Epithelial cell of proximal tubule (primary cell): ENCODE measurements at regions not wholly inside any gene's neighbourhood (a gene's known extent, or its start where the extent isn't known, plus 50 kb on each side); places are given as distances from the start of the nearest gene placed in this dataset.
"Not testable (repeated sequence)": the region's sequence is repeated elsewhere in the genome, so short reads cannot be mapped to it uniquely, and the experiment has no call there.

Experiments
- DNase-seq: peaks from one replicate; pipeline ENCODE4 v3.0.0-alpha.2; 2011; ENCODE audit warnings: low read depth
- H3K4me3 ChIP-seq: 2 replicates; pipeline ENCODE4 v1.5.1; 2011; ENCODE audit warnings: low read depth, mild to moderate bottlenecking, low read length
- TF ChIP-seq, protein P1 (sequence below): conservative IDR thresholded peaks from 2 replicates; pipeline ENCODE4 v1.5.1; 2012; ENCODE audit warnings: low read depth, mild to moderate bottlenecking, low read length

DNA sequence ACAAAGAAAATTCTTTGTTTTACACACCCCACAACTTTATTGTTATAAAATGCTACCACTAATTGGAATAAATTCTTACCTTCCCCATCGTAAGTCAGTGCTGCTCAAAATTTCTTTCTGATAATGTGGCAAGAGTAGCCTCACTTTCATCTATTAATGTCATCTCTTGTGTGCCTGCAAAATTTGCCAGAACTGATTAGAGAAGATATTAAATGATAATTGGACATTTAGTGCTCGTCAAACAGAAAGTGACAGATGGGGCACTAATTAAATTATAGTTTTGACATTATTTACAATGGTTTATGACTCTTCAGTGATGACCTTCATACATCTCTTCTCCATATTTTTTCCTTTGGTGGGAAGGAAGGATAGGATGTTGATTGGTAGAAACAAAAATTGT is 690.9 kb downstream of the NXPH1 start:
- DNase-seq, result no peak
- TF ChIP-seq, protein P1, sequence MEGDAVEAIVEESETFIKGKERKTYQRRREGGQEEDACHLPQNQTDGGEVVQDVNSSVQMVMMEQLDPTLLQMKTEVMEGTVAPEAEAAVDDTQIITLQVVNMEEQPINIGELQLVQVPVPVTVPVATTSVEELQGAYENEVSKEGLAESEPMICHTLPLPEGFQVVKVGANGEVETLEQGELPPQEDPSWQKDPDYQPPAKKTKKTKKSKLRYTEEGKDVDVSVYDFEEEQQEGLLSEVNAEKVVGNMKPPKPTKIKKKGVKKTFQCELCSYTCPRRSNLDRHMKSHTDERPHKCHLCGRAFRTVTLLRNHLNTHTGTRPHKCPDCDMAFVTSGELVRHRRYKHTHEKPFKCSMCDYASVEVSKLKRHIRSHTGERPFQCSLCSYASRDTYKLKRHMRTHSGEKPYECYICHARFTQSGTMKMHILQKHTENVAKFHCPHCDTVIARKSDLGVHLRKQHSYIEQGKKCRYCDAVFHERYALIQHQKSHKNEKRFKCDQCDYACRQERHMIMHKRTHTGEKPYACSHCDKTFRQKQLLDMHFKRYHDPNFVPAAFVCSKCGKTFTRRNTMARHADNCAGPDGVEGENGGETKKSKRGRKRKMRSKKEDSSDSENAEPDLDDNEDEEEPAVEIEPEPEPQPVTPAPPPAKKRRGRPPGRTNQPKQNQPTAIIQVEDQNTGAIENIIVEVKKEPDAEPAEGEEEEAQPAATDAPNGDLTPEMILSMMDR, result no peak

DNA sequence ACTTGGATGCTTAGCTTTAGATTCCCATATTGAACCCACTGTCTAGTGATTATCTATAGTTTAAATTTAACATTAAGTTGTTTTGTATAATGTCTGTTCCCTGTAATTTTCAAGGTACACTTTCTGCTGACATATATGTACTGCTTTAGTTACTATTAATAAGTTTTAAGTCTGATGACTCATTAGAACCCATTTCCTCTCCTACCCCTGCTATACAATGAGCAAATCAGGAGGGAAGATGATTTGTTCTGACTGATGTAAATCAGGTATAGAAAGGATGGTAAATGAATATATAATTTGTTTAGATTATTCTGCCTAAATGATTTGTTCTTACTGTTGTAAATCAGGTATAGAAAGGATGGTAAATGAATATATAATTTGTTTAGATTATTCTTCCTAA is 691.8 kb downstream of the NXPH1 start:
- TF ChIP-seq, protein P1, result no peak
- H3K4me3 ChIP-seq, result no peak overlapping the region
- DNase-seq, result no peak

More for the DNA sequence above, 690.9 kb downstream of the NXPH1 start:
- H3K4me3 ChIP-seq, result no peak overlapping the region

DNA sequence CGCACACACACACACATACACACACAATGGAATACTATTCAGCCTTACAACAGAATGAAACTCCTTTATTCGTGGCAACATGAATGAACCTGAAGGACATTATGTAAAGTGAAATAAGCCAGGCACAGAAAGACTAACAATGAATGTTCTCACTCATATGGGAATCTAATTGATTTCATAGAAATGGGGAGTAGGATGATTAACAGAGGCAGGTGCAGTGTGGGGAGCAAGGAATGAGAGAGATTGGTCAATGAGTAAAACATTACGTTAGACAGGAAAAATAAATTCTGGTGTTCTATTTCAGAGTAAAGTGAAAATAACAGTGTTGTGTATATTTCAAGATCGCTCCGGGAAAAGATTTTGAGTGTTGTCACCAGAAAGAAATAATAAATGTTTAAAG is 694.5 kb downstream of the NXPH1 start:
- DNase-seq, result no peak
- H3K4me3 ChIP-seq, result no peak overlapping the region
- TF ChIP-seq, protein P1, result no peak

- no peak overlapping the region for H3K4me3 ChIP-seq
- DNase-seq, result no peak
- TF ChIP-seq, protein P1, result no peak
These were observed 715.3 kb downstream of the NXPH1 start for GRCh38 chr7:9148687-9149086.

- TF ChIP-seq, protein P1, result no peak
- peak; percentile 2 for DNase-seq
- no peak overlapping the region for H3K4me3 ChIP-seq
These were observed 716.2 kb downstream of the NXPH1 start for GRCh38 chr7:9149499-9150082.

DNA sequence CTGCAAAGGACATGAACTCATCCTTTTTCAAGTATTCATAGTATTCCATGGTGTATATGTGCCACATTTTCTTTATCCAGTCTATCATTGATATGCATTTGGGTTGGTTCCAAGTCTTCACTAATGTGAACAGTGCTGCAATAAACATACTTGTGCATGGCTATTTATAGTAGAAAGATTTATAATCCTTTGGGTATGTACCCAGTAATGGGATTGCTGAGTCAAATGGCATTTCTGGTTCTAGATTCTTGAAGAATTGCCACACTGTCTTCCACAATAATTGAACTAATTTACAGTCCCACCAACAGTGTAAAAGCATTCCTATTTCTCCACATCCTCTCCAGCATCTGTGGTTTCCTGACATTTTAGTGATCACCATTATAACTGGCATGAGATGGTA is 730.3 kb downstream of the NXPH1 start:
- not testable (repeated sequence) for DNase-seq, H3K4me3 ChIP-seq

- no peak overlapping the region for H3K4me3 ChIP-seq
- TF ChIP-seq, protein P1, result no peak
- DNase-seq, result no peak
These were observed 742.5 kb downstream of the NXPH1 start for GRCh38 chr7:9175871-9176270.
